ENCODE measurements at regions not wholly inside any gene's neighbourhood (a gene's known extent, or its start where the extent isn't known, plus 50 kb on each side); places are given as distances from the start of the nearest gene placed in this dataset.

GRCh38 chr5:125926172-125926571 lies 497.0 kb upstream of the GRAMD2B start:
- DNase-seq (ENCODE audit: low spot score in 2 of 2) (no peak), ATAC-seq (replicated peaks; ENCODE audit: extremely low read depth, poor library complexity, severe bottlenecking) (no peak)
- no peaks in the 10 kb centered on the region for H3K4me1 Mint-ChIP-seq
- H3K4me3 Mint-ChIP-seq: no peak overlapping the region
- no peak overlapping the region for H3K27ac Mint-ChIP-seq (ENCODE audit: low read depth)
- H3K27me3 Mint-ChIP-seq: no peaks in the 10 kb centered on the region
- peaks cover 13% of the 10 kb centered on the region for H3K9me3 Mint-ChIP-seq
- no peaks in the 10 kb centered on the region for H3K36me3 Mint-ChIP-seq (ENCODE audit: insufficient read depth)

- H3K4me3 Mint-ChIP-seq: no peak overlapping the region
- H3K27me3 Mint-ChIP-seq: no peaks in the 10 kb centered on the region
- H3K27ac Mint-ChIP-seq (ENCODE audit: low read depth): no peak overlapping the region
- peaks cover 13% of the 10 kb centered on the region for H3K9me3 Mint-ChIP-seq
- no peak for DNase-seq (ENCODE audit: low spot score in 2 of 2)
- no peak for ATAC-seq (replicated peaks; ENCODE audit: extremely low read depth, poor library complexity, severe bottlenecking)
- H3K4me1 Mint-ChIP-seq: no peaks in the 10 kb centered on the region
- no peaks in the 10 kb centered on the region for H3K36me3 Mint-ChIP-seq (ENCODE audit: insufficient read depth)
Measured at GRCh38 chr5:125928663-125929062, 494.5 kb upstream of the GRAMD2B start.

- no peak for DNase-seq (ENCODE audit: low spot score in 2 of 2)
- Mint-ChIP-seq H3K9me3 (peaks cover 18% of the 10 kb centered on the region), H3K36me3 (ENCODE audit: insufficient read depth) (no peaks in the 10 kb centered on the region), H3K4me1 (no peaks in the 10 kb centered on the region), H3K27me3 (no peaks in the 10 kb centered on the region), H3K27ac (ENCODE audit: low read depth) (no peak overlapping the region), H3K4me3 (no peak overlapping the region)
- ATAC-seq (replicated peaks; ENCODE audit: extremely low read depth, poor library complexity, severe bottlenecking): no peak
Measured at GRCh38 chr5:125950012-125950615, 473.1 kb upstream of the GRAMD2B start.

GRCh38 chr5:125961150-125961549 lies 462.1 kb upstream of the GRAMD2B start:
- DNase-seq (ENCODE audit: low spot score in 2 of 2): no peak
- Mint-ChIP-seq H3K4me1 (no peaks in the 10 kb centered on the region), H3K4me3 (no peak overlapping the region), H3K36me3 (ENCODE audit: insufficient read depth) (no peaks in the 10 kb centered on the region), H3K27me3 (no peaks in the 10 kb centered on the region), H3K27ac (ENCODE audit: low read depth) (no peak overlapping the region), H3K9me3 (peaks cover 15% of the 10 kb centered on the region)
- no peak for ATAC-seq (replicated peaks; ENCODE audit: extremely low read depth, poor library complexity, severe bottlenecking)

- no peak for DNase-seq (ENCODE audit: low spot score in 2 of 2)
- Mint-ChIP-seq H3K27me3 (no peaks in the 10 kb centered on the region), H3K4me1 (no peaks in the 10 kb centered on the region), H3K4me3 (no peak overlapping the region), H3K36me3 (ENCODE audit: insufficient read depth) (no peaks in the 10 kb centered on the region), H3K27ac (ENCODE audit: low read depth) (no peak overlapping the region), H3K9me3 (peaks cover 10% of the 10 kb centered on the region)
- no peak for ATAC-seq (replicated peaks; ENCODE audit: extremely low read depth, poor library complexity, severe bottlenecking)
Measured at GRCh38 chr5:125965577-125965976, 457.6 kb upstream of the GRAMD2B start.

- Mint-ChIP-seq H3K36me3 (ENCODE audit: insufficient read depth) (no peaks in the 10 kb centered on the region), H3K9me3 (peaks cover 11% of the 10 kb centered on the region), H3K4me3 (no peak overlapping the region), H3K27ac (ENCODE audit: low read depth) (no peak overlapping the region), H3K4me1 (no peaks in the 10 kb centered on the region), H3K27me3 (no peaks in the 10 kb centered on the region)
- no peak for DNase-seq (ENCODE audit: low spot score in 2 of 2)
- no peak for ATAC-seq (replicated peaks; ENCODE audit: extremely low read depth, poor library complexity, severe bottlenecking)
Measured at GRCh38 chr5:125967576-125967975, 455.6 kb upstream of the GRAMD2B start.

- H3K27ac Mint-ChIP-seq (ENCODE audit: low read depth): no peak overlapping the region
- DNase-seq (ENCODE audit: low spot score in 2 of 2) (no peak), ATAC-seq (replicated peaks; ENCODE audit: extremely low read depth, poor library complexity, severe bottlenecking) (no peak)
- H3K36me3 Mint-ChIP-seq (ENCODE audit: insufficient read depth): no peaks in the 10 kb centered on the region
- no peaks in the 10 kb centered on the region for H3K4me1 Mint-ChIP-seq
- no peaks in the 10 kb centered on the region for H3K27me3 Mint-ChIP-seq
- H3K4me3 Mint-ChIP-seq: no peak overlapping the region
- H3K9me3 Mint-ChIP-seq: peaks cover 15% of the 10 kb centered on the region
Measured at GRCh38 chr5:125969011-125969813, 454.0 kb upstream of the GRAMD2B start.

GRCh38 chr5:125969814-125970171 lies 453.4 kb upstream of the GRAMD2B start:
- H3K27ac Mint-ChIP-seq (ENCODE audit: low read depth): no peak overlapping the region
- no peaks in the 10 kb centered on the region for H3K36me3 Mint-ChIP-seq (ENCODE audit: insufficient read depth)
- no peak overlapping the region for H3K4me3 Mint-ChIP-seq
- H3K9me3 Mint-ChIP-seq: peaks cover 12% of the 10 kb centered on the region
- no peaks in the 10 kb centered on the region for H3K27me3 Mint-ChIP-seq
- ATAC-seq (replicated peaks; ENCODE audit: extremely low read depth, poor library complexity, severe bottlenecking) (no peak), DNase-seq (ENCODE audit: low spot score in 2 of 2) (no peak)
- no peaks in the 10 kb centered on the region for H3K4me1 Mint-ChIP-seq

GRCh38 chr5:125970631-125971307 lies 452.4 kb upstream of the GRAMD2B start:
- Mint-ChIP-seq H3K27me3 (no peaks in the 10 kb centered on the region), H3K9me3 (peaks cover 9% of the 10 kb centered on the region), H3K27ac (ENCODE audit: low read depth) (no peak overlapping the region), H3K36me3 (ENCODE audit: insufficient read depth) (peaks cover 1% of the 10 kb centered on the region), H3K4me1 (no peaks in the 10 kb centered on the region), H3K4me3 (no peak overlapping the region)
- DNase-seq (ENCODE audit: low spot score in 2 of 2): no peak
- no peak for ATAC-seq (replicated peaks; ENCODE audit: extremely low read depth, poor library complexity, severe bottlenecking)

GRCh38 chr5:125972706-125973105 lies 450.5 kb upstream of the GRAMD2B start:
- no peak overlapping the region for H3K27ac Mint-ChIP-seq (ENCODE audit: low read depth)
- ATAC-seq (replicated peaks; ENCODE audit: extremely low read depth, poor library complexity, severe bottlenecking) (no peak), DNase-seq (ENCODE audit: low spot score in 2 of 2) (no peak)
- no peaks in the 10 kb centered on the region for H3K4me1 Mint-ChIP-seq
- peaks cover 1% of the 10 kb centered on the region for H3K36me3 Mint-ChIP-seq (ENCODE audit: insufficient read depth)
- H3K27me3 Mint-ChIP-seq: no peaks in the 10 kb centered on the region
- H3K4me3 Mint-ChIP-seq: no peak overlapping the region
- peaks cover 5% of the 10 kb centered on the region for H3K9me3 Mint-ChIP-seq

- DNase-seq (ENCODE audit: low spot score in 2 of 2) (no peak), ATAC-seq (replicated peaks; ENCODE audit: extremely low read depth, poor library complexity, severe bottlenecking) (no peak)
- H3K4me1 Mint-ChIP-seq: no peaks in the 10 kb centered on the region
- H3K27ac Mint-ChIP-seq (ENCODE audit: low read depth): no peak overlapping the region
- H3K4me3 Mint-ChIP-seq: no peak overlapping the region
- peaks cover 5% of the 10 kb centered on the region for H3K9me3 Mint-ChIP-seq
- peaks cover 1% of the 10 kb centered on the region for H3K36me3 Mint-ChIP-seq (ENCODE audit: insufficient read depth)
- H3K27me3 Mint-ChIP-seq: no peaks in the 10 kb centered on the region
Measured at GRCh38 chr5:125974679-125975078, 448.5 kb upstream of the GRAMD2B start.

GRCh38 chr5:125976421-125977000 lies 446.7 kb upstream of the GRAMD2B start:
- ATAC-seq (replicated peaks; ENCODE audit: extremely low read depth, poor library complexity, severe bottlenecking): no peak
- H3K36me3 Mint-ChIP-seq (ENCODE audit: insufficient read depth): peaks cover 1% of the 10 kb centered on the region
- H3K4me1 Mint-ChIP-seq: no peaks in the 10 kb centered on the region
- no peak for DNase-seq (ENCODE audit: low spot score in 2 of 2)
- H3K9me3 Mint-ChIP-seq: peaks cover 5% of the 10 kb centered on the region
- no peaks in the 10 kb centered on the region for H3K27me3 Mint-ChIP-seq
- no peak overlapping the region for H3K27ac Mint-ChIP-seq (ENCODE audit: low read depth)
- no peak overlapping the region for H3K4me3 Mint-ChIP-seq

- no peak overlapping the region for H3K27ac Mint-ChIP-seq (ENCODE audit: low read depth)
Measured at GRCh38 chr5:125978015-125978414, 445.2 kb upstream of the GRAMD2B start.

More at GRCh38 chr5:125978015-125978414, 445.2 kb upstream of the GRAMD2B start:
- no peaks in the 10 kb centered on the region for H3K27me3 Mint-ChIP-seq
- H3K36me3 Mint-ChIP-seq (ENCODE audit: insufficient read depth): peaks cover 1% of the 10 kb centered on the region
- H3K4me1 Mint-ChIP-seq: no peaks in the 10 kb centered on the region
- ATAC-seq (replicated peaks; ENCODE audit: extremely low read depth, poor library complexity, severe bottlenecking) (no peak), DNase-seq (ENCODE audit: low spot score in 2 of 2) (no peak)
- peaks cover 5% of the 10 kb centered on the region for H3K9me3 Mint-ChIP-seq
- H3K4me3 Mint-ChIP-seq: no peak overlapping the region
